H9 (cell line): ENCODE measurements at regions not wholly inside any gene's neighbourhood (a gene's known extent, or its start where the extent isn't known, plus 50 kb on each side); places are given as distances from the start of the nearest gene placed in this dataset.

Experiments
- DNase-seq: peaks from one replicate; pipeline ENCODE4 v3.0.0-alpha.2; 2017
- H2AFZ ChIP-seq: one replicate; pipeline ENCODE4 v1.6.1; 2013; ENCODE audit warnings: mild to moderate bottlenecking, low read length, control low read depth, moderate library complexity
- H2AK5ac ChIP-seq: 2 replicates; pipeline ENCODE4 v1.6.1; 2013; ENCODE audit warnings: low read length, control low read depth, mixed read lengths; ENCODE audit not compliant: insufficient read length
- H2BK120ac ChIP-seq: one replicate; pipeline ENCODE4 v1.6.1; 2013; ENCODE audit warnings: low read depth, mild to moderate bottlenecking, low read length, control low read depth, inconsistent platforms; ENCODE audit not compliant: poor library complexity, severe bottlenecking
- H2BK12ac ChIP-seq: 2 replicates; pipeline ENCODE4 v1.6.1; 2013; ENCODE audit warnings: low read length, control low read depth, mixed read lengths, low read depth; ENCODE audit not compliant: insufficient read length
- H2BK15ac ChIP-seq: 2 replicates; pipeline ENCODE4 v1.6.1; 2013; ENCODE audit warnings: low read depth, low read length, control low read depth
- H2BK20ac ChIP-seq: one replicate; pipeline ENCODE4 v1.6.1; 2013; ENCODE audit warnings: low read depth, mild to moderate bottlenecking, low read length, control low read depth, inconsistent platforms; ENCODE audit not compliant: poor library complexity, severe bottlenecking
- H2BK5ac ChIP-seq: 2 replicates; pipeline ENCODE4 v1.6.1; 2013; ENCODE audit warnings: low read length, control low read depth, mixed read lengths; ENCODE audit not compliant: insufficient read length
- H3K14ac ChIP-seq: 2 replicates; pipeline ENCODE4 v1.6.1; 2013; ENCODE audit warnings: low read length, control low read depth; ENCODE audit not compliant: insufficient read depth
- H3K18ac ChIP-seq: 2 replicates; pipeline ENCODE4 v1.6.1; 2013; ENCODE audit warnings: low read depth, mild to moderate bottlenecking, mixed read lengths, low read length, control low read depth; ENCODE audit not compliant: insufficient read length
- H3K23ac ChIP-seq: 2 replicates; pipeline ENCODE4 v1.6.1; 2013; ENCODE audit warnings: low read length, control low read depth, mixed read lengths, low read depth; ENCODE audit not compliant: insufficient read length
- H3K23me2 ChIP-seq: 2 replicates; pipeline ENCODE4 v1.6.1; 2013; ENCODE audit warnings: low read depth, mild to moderate bottlenecking, mixed read lengths, low read length, control low read depth; ENCODE audit not compliant: insufficient read length, poor library complexity, severe bottlenecking
- H3K27ac ChIP-seq: 2 replicates; pipeline ENCODE4 v1.5.1; 2013; ENCODE audit warnings: low read length, control low read depth, mixed read lengths, low read depth; ENCODE audit not compliant: insufficient read length
- H3K27me3 ChIP-seq: 2 replicates; pipeline ENCODE4 v1.6.1; 2013; ENCODE audit warnings: low read length, control low read depth, inconsistent platforms; ENCODE audit not compliant: insufficient read depth
- H3K4ac ChIP-seq: 2 replicates; pipeline ENCODE4 v1.6.1; 2013; ENCODE audit warnings: low read depth, mild to moderate bottlenecking, control low read depth, inconsistent platforms, low read length, moderate library complexity
- H3K4me1 ChIP-seq: 2 replicates; pipeline ENCODE4 v1.6.1; 2013; ENCODE audit warnings: low read length, control low read depth, inconsistent platforms; ENCODE audit not compliant: insufficient read depth
- H3K4me2 ChIP-seq: 2 replicates; pipeline ENCODE4 v1.6.1; 2013; ENCODE audit warnings: low read length, control low read depth, mixed read lengths; ENCODE audit not compliant: insufficient read length, insufficient read depth
- H3K56ac ChIP-seq: 2 replicates; pipeline ENCODE4 v1.6.1; 2013; ENCODE audit warnings: low read depth, mild to moderate bottlenecking, mixed read lengths, low read length, control low read depth; ENCODE audit not compliant: insufficient read length
- H3K79me1 ChIP-seq: 2 replicates; pipeline ENCODE4 v1.6.1; 2013; ENCODE audit warnings: low read depth, mild to moderate bottlenecking, moderate library complexity, low read length, control low read depth, inconsistent platforms; ENCODE audit not compliant: insufficient read depth, poor library complexity, severe bottlenecking
- H3K79me2 ChIP-seq: 2 replicates; pipeline ENCODE4 v1.6.1; 2013; ENCODE audit warnings: low read length, control low read depth, inconsistent platforms; ENCODE audit not compliant: insufficient read depth
- H3K9ac ChIP-seq: 2 replicates; pipeline ENCODE4 v1.6.1; 2013; ENCODE audit warnings: low read length, control low read depth, mixed read lengths; ENCODE audit not compliant: insufficient read length; ENCODE audit errors: extremely low read depth
- H3K9me3 ChIP-seq: one replicate; pipeline ENCODE4 v1.6.1; 2013; ENCODE audit warnings: low read depth, low read length, inconsistent platforms; ENCODE audit not compliant: control insufficient read depth
- H3T11ph ChIP-seq: one replicate; pipeline ENCODE4 v1.6.1; 2013; ENCODE audit warnings: mild to moderate bottlenecking, low read length, control low read depth, inconsistent platforms
- H4K20me1 ChIP-seq: one replicate; pipeline ENCODE4 v1.6.1; 2013; ENCODE audit not compliant: control insufficient read depth, insufficient read length, insufficient read depth
- H4K5ac ChIP-seq: 2 replicates; pipeline ENCODE4 v1.6.1; 2013; ENCODE audit warnings: low read depth, mild to moderate bottlenecking, mixed read lengths, low read length, control low read depth; ENCODE audit not compliant: insufficient read length
- H4K8ac ChIP-seq: replicated peaks from 2 replicates; pipeline ENCODE4 v1.6.1; 2013; ENCODE audit warnings: low read length, control low read depth, mixed read lengths, low read depth; ENCODE audit not compliant: insufficient read length
- H4K91ac ChIP-seq: 2 replicates; pipeline ENCODE4 v1.6.1; 2013; ENCODE audit warnings: low read depth, mild to moderate bottlenecking, moderate library complexity, mixed read lengths, low read length, control low read depth; ENCODE audit not compliant: insufficient read length
- H3K27ac Mint-ChIP-seq, 3 experiments: 2 replicates in 2 of 3; 3 replicates in 1 of 3; pipeline ENCODE4 v1.8.0; 2020 to 2021; ENCODE audit warnings: mixed read lengths in 3 of 3, mild to moderate bottlenecking in 1 of 3, moderate library complexity in 1 of 3
- H3K27me3 Mint-ChIP-seq: 2 replicates; pipeline ENCODE4 v1.8.0; 2021; ENCODE audit warnings: low read depth, mild to moderate bottlenecking, moderate library complexity, mixed read lengths
- H3K36me3 Mint-ChIP-seq, 3 experiments: 2 replicates in 2 of 3; 3 replicates in 1 of 3; pipeline ENCODE4 v1.8.0; 2020 to 2021; ENCODE audit warnings: low read depth in 3 of 3, mixed read lengths in 3 of 3; ENCODE audit not compliant: insufficient read depth in 1 of 3
- H3K4me1 Mint-ChIP-seq, 2 experiments: 2 replicates each; pipeline ENCODE4 v1.8.0; 2020; ENCODE audit warnings: mixed read lengths in 2 of 2
- H3K4me3 Mint-ChIP-seq, 2 experiments: 2 replicates in 1 of 2; 3 replicates in 1 of 2; pipeline ENCODE4 v1.8.0; 2020 to 2021; ENCODE audit warnings: mild to moderate bottlenecking in 2 of 2, mixed read lengths in 2 of 2, moderate library complexity in 1 of 2
- H3K9me3 Mint-ChIP-seq, 2 experiments: 2 replicates in 1 of 2; 3 replicates in 1 of 2; pipeline ENCODE4 v1.8.0; 2020; ENCODE audit warnings: mild to moderate bottlenecking in 2 of 2, mixed read lengths in 2 of 2, moderate library complexity in 1 of 2
- WGBS: extraction: QIAGEN DNeasy Blood & Tissue Kit; methylation state at CpG from one replicate; pipeline ENCODE4 v1.1.7; 2013; ENCODE audit warnings: missing lambda C conversion rate, low lambda C conversion rate, mixed read lengths; ENCODE audit not compliant: insufficient read length; ENCODE audit errors: extremely low coverage; 5-methylcytosine and 5-hydroxymethylcytosine counted together
- TF ChIP-seq, protein P1 (sequence below): fragments of 200-600 bp; sonication (generic); conservative IDR thresholded peaks from 3 replicates; pipeline ENCODE4 v1.8.0; 2021; ENCODE audit warnings: antibody characterized with exemption, mild to moderate bottlenecking

DNA sequence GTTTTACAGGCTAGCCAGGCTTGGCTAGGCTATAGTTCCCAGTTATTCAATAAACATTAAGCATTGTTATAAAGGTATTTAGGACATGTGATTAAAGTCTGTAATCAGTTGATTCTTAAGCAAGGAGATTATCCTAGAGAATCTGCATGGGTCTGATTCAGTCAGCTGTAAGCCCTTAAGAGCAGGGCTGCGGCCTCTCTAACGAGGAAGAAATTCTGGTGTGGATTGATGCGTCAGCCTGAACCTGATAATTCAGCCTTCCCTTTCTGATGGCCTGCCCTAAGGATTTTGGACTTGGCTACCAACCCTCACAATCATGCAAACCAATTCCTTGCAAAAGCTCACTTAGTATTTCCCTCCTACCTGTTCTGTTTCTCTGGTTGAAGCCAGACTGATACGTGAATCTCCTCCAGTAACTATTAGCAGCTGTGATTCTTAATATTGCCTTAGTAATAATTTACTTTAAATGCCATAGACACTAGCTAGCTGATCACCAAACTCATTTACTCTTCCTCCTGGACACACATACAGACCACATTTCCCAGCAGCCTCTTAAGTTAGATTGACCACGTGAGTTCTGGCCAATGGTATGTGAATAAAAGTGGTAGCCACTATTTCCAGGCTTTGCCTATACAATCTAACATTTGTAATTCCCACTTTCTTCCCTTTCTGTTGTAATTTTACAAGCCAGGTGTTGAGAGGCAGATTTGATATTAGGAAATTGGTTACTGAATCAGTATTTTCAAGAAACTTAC is 678.0 kb upstream of the INTU start:
- no CpG with 5 or more reads among the region's 5 CpGs for WGBS
- no peak overlapping the region for H3K4me3 Mint-ChIP-seq
- H3K4me1 Mint-ChIP-seq: peaks cover 13 to 17% of the 10 kb centered on the region in 2 experiments
- Histone ChIP-seq H3T11ph (no peak overlapping the region), H2BK12ac (no peak overlapping the region), H3K79me1 (no peaks in the 10 kb centered on the region), H3K4me2 (no peak overlapping the region), H3K23me2 (no peaks in the 10 kb centered on the region), H3K4ac (no peak overlapping the region), H3K27ac (no peak overlapping the region), H3K27me3 (no peaks in the 10 kb centered on the region), H3K56ac (no peak overlapping the region), H2BK20ac (no peak overlapping the region), H3K4me1 (no peaks in the 10 kb centered on the region), H2BK5ac (no peak overlapping the region), H4K8ac (no peak overlapping the region), H3K18ac (no peak overlapping the region), H4K5ac (no peak overlapping the region), H4K20me1 (no peaks in the 10 kb centered on the region), H4K91ac (no peak overlapping the region), H3K9me3 (no peaks in the 10 kb centered on the region), H2AK5ac (no peak overlapping the region), H2BK15ac (no peak overlapping the region), H2BK120ac (no peak overlapping the region), H3K14ac (no peak overlapping the region), H3K9ac (no peak overlapping the region), H3K79me2 (no peaks in the 10 kb centered on the region), H3K23ac (no peak overlapping the region), H2AFZ (no peak overlapping the region)
- TF ChIP-seq, protein P1, sequence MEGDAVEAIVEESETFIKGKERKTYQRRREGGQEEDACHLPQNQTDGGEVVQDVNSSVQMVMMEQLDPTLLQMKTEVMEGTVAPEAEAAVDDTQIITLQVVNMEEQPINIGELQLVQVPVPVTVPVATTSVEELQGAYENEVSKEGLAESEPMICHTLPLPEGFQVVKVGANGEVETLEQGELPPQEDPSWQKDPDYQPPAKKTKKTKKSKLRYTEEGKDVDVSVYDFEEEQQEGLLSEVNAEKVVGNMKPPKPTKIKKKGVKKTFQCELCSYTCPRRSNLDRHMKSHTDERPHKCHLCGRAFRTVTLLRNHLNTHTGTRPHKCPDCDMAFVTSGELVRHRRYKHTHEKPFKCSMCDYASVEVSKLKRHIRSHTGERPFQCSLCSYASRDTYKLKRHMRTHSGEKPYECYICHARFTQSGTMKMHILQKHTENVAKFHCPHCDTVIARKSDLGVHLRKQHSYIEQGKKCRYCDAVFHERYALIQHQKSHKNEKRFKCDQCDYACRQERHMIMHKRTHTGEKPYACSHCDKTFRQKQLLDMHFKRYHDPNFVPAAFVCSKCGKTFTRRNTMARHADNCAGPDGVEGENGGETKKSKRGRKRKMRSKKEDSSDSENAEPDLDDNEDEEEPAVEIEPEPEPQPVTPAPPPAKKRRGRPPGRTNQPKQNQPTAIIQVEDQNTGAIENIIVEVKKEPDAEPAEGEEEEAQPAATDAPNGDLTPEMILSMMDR: no peak
- H3K27ac Mint-ChIP-seq: no peak overlapping the region
- H3K9me3 Mint-ChIP-seq: no peaks in the 10 kb centered on the region; a peak in 1 of 5 replicates
- no peak for DNase-seq
- no peaks in the 10 kb centered on the region for H3K27me3 Mint-ChIP-seq
- peaks cover 0 to 3% (median 0%) of the 10 kb centered on the region in 3 experiments; a peak in 1 of 7 replicates for H3K36me3 Mint-ChIP-seq
